K562 (cell line): ENCODE measurements at regions not wholly inside any gene's neighbourhood (a gene's known extent, or its start where the extent isn't known, plus 50 kb on each side); places are given as distances from the start of the nearest gene placed in this dataset.

Experiments
- ATAC-seq: fragments of 200-7000 bp; cut with Tn5 transposase; 3 replicates; pipeline ENCODE4 v1.9.1; 2020; ENCODE audit warnings: moderate library complexity
- BruUV-seq: library from RNA; stranded (reverse); fragments of 400-500 nt; replicated peaks from 2 replicates; lab custom pipeline; 2021; lab: Mats Ljungman, UMichigan
- CTCF ChIA-PET: fragments of 300-600 bp; formaldehyde crosslinking; extraction: SDS; loops from one replicate; lab custom pipeline; 2021; ENCODE audit warnings: low intra/inter-chr PET ratio; lab: Yijun Ruan, JAX
- POLR2A ChIA-PET: fragments of 300-600, 350-650 bp; sonication (Branson Sonifier 250); formaldehyde crosslinking; extraction: SDS; loops from one replicate; lab custom pipeline; 2021; ENCODE audit warnings: antibody characterized with exemption, inconsistent platforms; lab: Yijun Ruan, JAX
- DNase-seq, 4 experiments: peaks; one replicate each; pipeline versions ENCODE4 v3.0.0 to v3.0.0-alpha.2; 2011 to 2018; ENCODE audit warnings: low spot score in 3 of 4, mixed read lengths in 3 of 4; ENCODE audit errors: extremely low read depth in 1 of 4
- FAIRE-seq: peaks from 2 replicates; lab custom pipeline; 2011; peaks lifted over from hg19 to GRCh38; lab: Jason Lieb, UNC
- H2AFZ ChIP-seq: 2 replicates; pipeline ENCODE4 v1.6.0; 2011; ENCODE audit warnings: low read depth, low read length, control low read depth, inconsistent platforms
- H3K27ac ChIP-seq: fragments of 200-600 bp; 3 replicates; pipeline ENCODE4 v1.8.0; 2011; ENCODE audit warnings: low read depth, mild to moderate bottlenecking, control low read depth, inconsistent platforms, low read length, moderate library complexity, mixed read lengths; ENCODE audit errors: extremely low read depth
- H3K27me3 ChIP-seq, 2 experiments: fragments of 300-600 bp in 1 of 2; 2 replicates in 1 of 2; 3 replicates in 1 of 2; pipeline versions ENCODE4 v1.6.0 to v1.8.0; 2011; ENCODE audit warnings: inconsistent platforms in 2 of 2, low read length in 2 of 2, mild to moderate bottlenecking in 1 of 2, mixed read lengths in 1 of 2, moderate library complexity in 1 of 2; ENCODE audit not compliant: control insufficient read depth in 2 of 2, insufficient read depth in 2 of 2
- H3K36me3 ChIP-seq: fragments of 300-600 bp; 3 replicates; pipeline ENCODE4 v1.8.0; 2011; ENCODE audit warnings: mild to moderate bottlenecking, low read length, inconsistent platforms; ENCODE audit not compliant: control insufficient read depth, insufficient read depth
- H3K4me1 ChIP-seq, 2 experiments: fragments of 200-600 bp in 1 of 2; replicated peaks in 1 of 2; 2 replicates in 1 of 2; 3 replicates in 1 of 2; pipeline versions ENCODE4 v1.5.1 to v1.8.0; 2011; ENCODE audit warnings: inconsistent platforms in 2 of 2, low read length in 2 of 2, mild to moderate bottlenecking in 1 of 2, mixed read lengths in 1 of 2, moderate library complexity in 1 of 2; ENCODE audit not compliant: control insufficient read depth in 2 of 2, insufficient read depth in 2 of 2
- H3K4me2 ChIP-seq: 2 replicates; pipeline ENCODE4 v1.6.1; 2011; ENCODE audit warnings: low read length, control low read depth, inconsistent platforms, mixed read lengths; ENCODE audit not compliant: insufficient read depth
- H3K4me3 ChIP-seq: fragments of 200-600 bp; sonication (generic), shearing (Covaris generic); 2 replicates; pipeline ENCODE4 v1.5.1; 2016; ENCODE audit warnings: control low read depth, inconsistent platforms
- H3K79me2 ChIP-seq: fragments of 200-600 bp; 3 replicates; pipeline ENCODE4 v1.8.0; 2011; ENCODE audit warnings: low read length, inconsistent platforms; ENCODE audit not compliant: control insufficient read depth, insufficient read depth
- H3K9ac ChIP-seq, 2 experiments: 2 replicates each; pipeline versions ENCODE4 v1.6.0 to v1.6.1; 2011; ENCODE audit warnings: low read depth in 2 of 2, low read length in 2 of 2, control low read depth in 1 of 2, inconsistent platforms in 1 of 2, mild to moderate bottlenecking in 1 of 2, mixed read lengths in 1 of 2; ENCODE audit not compliant: insufficient read depth in 1 of 2
- H3K9me1 ChIP-seq: one replicate; pipeline ENCODE4 v1.6.0; 2011; ENCODE audit warnings: inconsistent platforms, mild to moderate bottlenecking, low read length, moderate library complexity; ENCODE audit not compliant: control insufficient read depth, insufficient read depth
- H3K9me3 ChIP-seq: replicated peaks from 2 replicates; pipeline ENCODE4 v1.5.1; 2011; ENCODE audit warnings: low read depth, low read length, inconsistent platforms; ENCODE audit not compliant: control insufficient read depth, insufficient read depth
- H4K20me1 ChIP-seq: replicated peaks from 2 replicates; pipeline ENCODE4 v1.6.1; 2011; ENCODE audit warnings: low read length, inconsistent platforms, mixed read lengths; ENCODE audit not compliant: control insufficient read depth, insufficient read depth
- CBFA2T3 ChIP-seq: fragments of 450-650 bp; IDR thresholded peaks from 2 replicates; pipeline ENCODE4 v1.6.1; 2017
- COPS2 ChIP-seq: fragments of 450-650 bp; conservative IDR thresholded peaks from 2 replicates; pipeline ENCODE4 v1.6.1; 2016; ENCODE audit warnings: mild to moderate bottlenecking, moderate library complexity
- E2F4 ChIP-seq: sonication (generic); formaldehyde crosslinking; IDR thresholded peaks from 2 replicates; pipeline ENCODE4 v1.8.0; 2022; ENCODE audit warnings: mild to moderate bottlenecking, low read depth, missing genetic modification reagents
- E2F8 ChIP-seq: fragments of 450-650 bp; IDR thresholded peaks from 2 replicates; pipeline ENCODE4 v1.7.1; 2018; ENCODE audit warnings: mild to moderate bottlenecking, low read depth; ENCODE audit not compliant: partially characterized antibody
- HNRNPL ChIP-seq: fragments of 200-400 bp; formaldehyde crosslinking; IDR thresholded peaks from 2 replicates; pipeline ENCODE4 v1.6.1; 2017; ENCODE audit warnings: low read depth, mild to moderate bottlenecking, low read length
- KLF6 ChIP-seq: fragments of 250-450 bp; sonication (Bioruptor Pico); IDR thresholded peaks from 2 replicates; pipeline ENCODE4 v1.4.0; 2020; ENCODE audit warnings: mild to moderate bottlenecking, moderate library complexity, borderline replicate concordance
- PURB ChIP-seq: sonication (generic); formaldehyde crosslinking; IDR thresholded peaks from 2 replicates; pipeline ENCODE4 v1.9.0; 2021; ENCODE audit warnings: low read depth, mild to moderate bottlenecking, missing genetic modification reagents
- SNRNP70 ChIP-seq: fragments of 200-400 bp; formaldehyde crosslinking; optimal IDR thresholded peaks from 2 replicates; pipeline ENCODE3; 2017; ENCODE audit warnings: low read depth, low read length
- TAL1 ChIP-seq: fragments of 450-650 bp; IDR thresholded peaks from 2 replicates; pipeline ENCODE4 v1.6.1; 2016; ENCODE audit warnings: mild to moderate bottlenecking
- ZNF398 ChIP-seq: fragments of 250-450 bp; sonication (Bioruptor Pico); IDR thresholded peaks from 2 replicates; pipeline ENCODE4 v1.8.0; 2021; ENCODE audit warnings: moderate library complexity, mild to moderate bottlenecking, inconsistent platforms
- whole genome bisulfite sequencing: fragments of 100-300 bp; shearing (Covaris generic); methylation state at CpG from one replicate; pipeline ENCODE4 v1.1.6; 2016; ENCODE audit warnings: low coverage, mixed read lengths; ENCODE audit not compliant: insufficient coverage; ENCODE audit errors: missing lambda C conversion rate; 5-methylcytosine and 5-hydroxymethylcytosine counted together
- in situ Hi-C: fragments of 300-500 bp; cut with MboI; formaldehyde crosslinking; loops from 4 replicates; pipeline ENCODE4 v1.15.0; 2018; ENCODE audit warnings: inconsistent platforms, mixed read lengths
- intact Hi-C: fragments of 100-400 bp; cut with micrococcal nuclease; formaldehyde crosslinking; loops from 2 replicates; pipeline ENCODE4 v1.14.2; 2022

- Histone ChIP-seq H3K36me3 (no peaks in the 10 kb centered on the region), H3K9ac (no peak overlapping the region; a peak in 1 of 4 replicates), H4K20me1 (peaks cover 4% of the 10 kb centered on the region), H3K9me1 (no peaks in the 10 kb centered on the region), H3K4me2 (no peak overlapping the region), H3K4me3 (no peak overlapping the region), H3K9me3 (no peaks in the 10 kb centered on the region), H3K79me2 (no peaks in the 10 kb centered on the region), H3K4me1 (peaks cover 0 to 10% of the 10 kb centered on the region in 2 experiments; a peak in 2 of 5 replicates), H2AFZ (no peak overlapping the region), H3K27ac (no peak overlapping the region), H3K27me3 (peaks cover 22 to 92% of the 10 kb centered on the region in 2 experiments; a peak in 4 of 5 replicates)
- ChIA-PET POLR2A (interaction anchor here (0.6 to 1.3 kb wide), 5 partner anchors 16 to 568 kb away, joined by 3 to 4 read pairs (median 3); no protein-coding TSS in a partner anchor), CTCF (no interaction called here)
- in situ Hi-C loops (no loop called here), intact Hi-C loops (no loop called here)
- FAIRE-seq (no peak), DNase-seq (no peak), ATAC-seq (no peak)
- BruUV-seq, result no TSS peak
- no peak for TF ChIP-seq HNRNPL
- no peak for TF ChIP-seq CBFA2T3
- no peak for TF ChIP-seq KLF6 (CRISPR knock-in tag)
- no peak for TF ChIP-seq SNRNP70
- no peak for TF ChIP-seq COPS2
- TF ChIP-seq TAL1, result no peak
- no peak for TF ChIP-seq E2F8
- TF ChIP-seq ZNF398 (CRISPR knock-in tag), result no peak
- TF ChIP-seq E2F4 (CRISPR knock-in tag), result no peak
- no peak for TF ChIP-seq PURB (CRISPR knock-in tag)
- 5% methylated on average over 43 of the region's 44 CpGs for WGBS
These were observed 211.4 kb downstream of the ERMARD start for GRCh38 chr6:169962604-169963469.
